GM18951 (cell line): ENCODE measurements at regions not wholly inside any gene's neighbourhood (a gene's known extent, or its start where the extent isn't known, plus 50 kb on each side); places are given as distances from the start of the nearest gene placed in this dataset.

Experiments
- POLR2A ChIP-seq: IDR thresholded peaks from 4 replicates; pipeline ENCODE4 v1.6.1; 2011; ENCODE audit warnings: mild to moderate bottlenecking; ENCODE audit not compliant: insufficient read length, insufficient read depth; ENCODE audit errors: extremely low read depth
- in situ Hi-C: fragments of 300-500 bp; cut with MboI; formaldehyde crosslinking; loops from one replicate; pipeline ENCODE4 v1.12.0; 2022; ENCODE audit warnings: low sequenced_read_pairs, mixed read lengths, inconsistent platforms; ENCODE audit not compliant: unreplicated experiment

DNA sequence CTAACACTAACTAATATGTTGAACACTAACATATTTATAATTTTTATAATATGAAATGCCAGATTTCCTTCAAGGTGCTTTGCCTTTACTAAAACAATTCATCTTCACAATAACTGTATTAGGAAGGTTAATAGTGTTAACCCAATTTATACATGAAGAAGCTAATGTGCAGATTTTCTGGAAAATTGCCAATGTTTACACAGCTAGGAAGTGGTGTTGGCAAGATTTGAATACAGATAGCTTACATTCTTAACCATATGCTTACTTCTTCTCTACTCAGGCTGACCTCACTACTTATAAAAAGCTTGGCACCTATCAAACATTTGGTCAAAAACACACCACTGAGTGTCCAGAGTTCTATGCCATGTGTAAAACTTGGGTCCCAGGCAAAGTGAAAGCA is 445.4 kb upstream of the ITGA1 start:
- in situ Hi-C loops: no loop called here
- TF ChIP-seq POLR2A: no peak

GRCh38 chr5:52356311-52356918 is 431.3 kb upstream of the ITGA1 start:
- in situ Hi-C loops: no loop called here
- TF ChIP-seq POLR2A: no peak

DNA sequence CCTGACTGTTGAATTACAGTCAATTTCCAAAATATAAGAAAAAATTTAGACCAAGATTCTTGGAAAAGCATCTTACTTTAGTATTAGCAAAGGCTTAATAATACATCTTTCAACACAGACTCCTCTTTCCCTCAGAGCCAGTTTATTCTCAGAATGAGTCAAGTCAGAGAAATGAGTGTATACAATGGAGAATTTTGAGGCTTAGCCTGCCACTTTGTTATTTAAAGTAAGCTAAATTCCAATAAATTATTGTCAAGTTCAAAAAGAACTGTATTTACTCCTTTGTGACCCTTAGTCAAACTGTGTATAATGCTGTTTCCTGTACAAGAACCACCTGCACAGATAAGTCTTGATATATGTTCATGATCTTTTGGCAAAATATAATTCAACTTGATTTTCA is 428.5 kb upstream of the ITGA1 start:
- in situ Hi-C loops: no loop called here

GRCh38 chr5:52360985-52361384 is 426.7 kb upstream of the ITGA1 start:
- in situ Hi-C loops: no loop called here
- no peak for TF ChIP-seq POLR2A

More for the DNA sequence above, 428.5 kb upstream of the ITGA1 start:
- no peak for TF ChIP-seq POLR2A

DNA sequence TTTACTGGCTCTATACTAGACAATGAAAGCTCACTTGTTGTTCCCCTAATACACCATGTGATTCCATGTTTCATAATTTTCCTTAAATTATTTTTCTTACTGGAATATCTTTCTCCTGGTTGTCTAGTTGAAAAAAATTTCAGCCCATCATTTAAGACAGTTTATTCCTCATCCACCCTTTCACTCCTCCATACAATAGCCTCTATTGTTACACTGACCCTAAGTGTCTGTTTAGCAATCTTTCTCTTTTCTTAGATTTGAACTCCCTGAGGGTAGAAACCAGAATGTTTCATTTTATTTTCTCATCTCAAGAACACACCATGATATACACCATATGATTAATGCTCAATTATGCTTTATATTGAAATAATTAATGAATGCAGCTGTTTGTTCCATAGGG is 413.4 kb upstream of the ITGA1 start:
- no peak for TF ChIP-seq POLR2A
- in situ Hi-C loops: no loop called here

DNA sequence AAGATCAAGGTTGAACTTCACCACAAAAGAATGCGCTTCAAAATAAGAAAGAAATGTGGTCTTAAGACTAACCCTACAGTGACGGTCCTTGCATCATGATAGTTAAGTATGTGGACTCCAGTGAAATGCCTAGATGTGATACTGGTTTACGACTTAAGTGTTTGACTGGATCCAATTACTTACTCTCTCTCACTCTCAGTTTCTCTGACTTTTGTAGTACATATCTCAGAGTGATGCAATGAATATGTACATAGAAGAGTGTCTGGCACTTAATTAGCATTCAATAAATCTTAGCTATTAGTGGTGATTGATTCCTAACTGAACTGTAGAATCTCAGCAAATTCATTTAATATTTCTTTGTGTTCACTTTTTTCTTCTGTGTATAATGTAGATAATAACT is 411.7 kb upstream of the ITGA1 start:
- TF ChIP-seq POLR2A: no peak
- in situ Hi-C loops: no loop called here

GRCh38 chr5:52376592-52376991 is 411.1 kb upstream of the ITGA1 start:
- in situ Hi-C loops: no loop called here
- no peak for TF ChIP-seq POLR2A

DNA sequence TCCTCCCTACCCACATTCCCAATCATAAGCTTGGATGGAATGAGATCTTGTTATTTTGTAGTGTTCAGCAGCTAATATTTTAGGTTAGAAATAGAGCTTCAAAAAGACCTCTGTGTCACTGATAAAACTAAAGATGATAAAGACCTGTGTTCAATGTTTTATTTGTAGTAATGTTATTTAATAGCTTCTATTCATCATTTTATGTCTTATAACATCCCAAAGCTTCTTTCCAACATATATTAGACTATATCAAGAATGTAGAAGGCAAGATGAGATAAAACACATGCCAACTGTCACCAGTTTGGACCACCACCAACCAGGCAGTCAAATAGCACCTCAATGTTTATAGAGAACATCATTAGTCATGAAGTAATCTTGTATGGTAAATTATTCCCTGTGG is 409.5 kb upstream of the ITGA1 start:
- in situ Hi-C loops: no loop called here
- TF ChIP-seq POLR2A: no peak

- no peak for TF ChIP-seq POLR2A
- in situ Hi-C loops: no loop called here
Measured at GRCh38 chr5:52388349-52388748, 399.4 kb upstream of the ITGA1 start.

GRCh38 chr5:52392321-52392720 is 395.4 kb upstream of the ITGA1 start:
- in situ Hi-C loops: no loop called here
- TF ChIP-seq POLR2A: no peak

GRCh38 chr5:52409835-52410234 is 377.9 kb upstream of the ITGA1 start:
- in situ Hi-C loops: no loop called here
- no peak for TF ChIP-seq POLR2A

GRCh38 chr5:52419357-52419756 is 368.4 kb upstream of the ITGA1 start:
- in situ Hi-C loops: no loop called here
- TF ChIP-seq POLR2A: no peak

DNA sequence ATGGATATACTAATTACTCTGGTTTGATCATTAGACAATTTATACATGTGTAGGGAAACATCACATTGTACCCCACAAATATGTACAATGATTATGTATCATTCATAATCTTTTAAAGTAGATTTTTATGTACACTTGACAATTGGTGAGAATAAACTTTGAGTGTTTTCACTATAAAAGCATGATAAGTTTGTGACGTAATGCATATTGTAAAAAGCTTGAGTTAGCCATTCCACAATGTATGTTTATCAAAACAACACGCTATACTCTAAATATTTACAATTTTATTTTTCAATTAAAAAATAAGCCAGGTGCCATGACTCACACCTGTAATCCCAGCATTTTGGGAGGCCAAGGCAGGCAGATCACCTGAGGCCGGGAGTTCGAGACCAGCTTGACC is 360.1 kb upstream of the ITGA1 start:
- no peak for TF ChIP-seq POLR2A
- in situ Hi-C loops: no loop called here

- TF ChIP-seq POLR2A: no peak
- in situ Hi-C loops: no loop called here
Measured at GRCh38 chr5:52428977-52429489, 358.7 kb upstream of the ITGA1 start.

DNA sequence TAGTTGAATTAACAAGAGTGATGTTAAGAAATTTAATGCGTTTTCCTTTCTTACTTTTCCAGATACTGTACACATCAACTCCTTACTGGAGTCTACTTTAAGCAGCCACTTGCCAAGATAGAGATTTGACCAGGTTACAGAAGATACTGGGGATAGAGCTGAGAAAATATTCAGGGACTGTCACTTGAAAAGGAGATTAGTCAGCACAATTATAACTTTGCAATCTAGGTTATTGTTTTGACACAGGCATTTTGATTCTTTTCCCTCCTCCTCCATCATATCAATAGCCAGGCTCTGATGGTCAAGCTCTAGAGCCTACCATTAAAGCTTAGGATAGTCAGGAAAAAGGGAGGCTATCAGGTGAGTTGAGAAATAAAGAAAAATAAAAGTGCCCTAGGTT is 345.9 kb upstream of the ITGA1 start:
- TF ChIP-seq POLR2A: no peak
- in situ Hi-C loops: no loop called here
